ENCODE measurements at regions not wholly inside any gene's neighbourhood (a gene's known extent, or its start where the extent isn't known, plus 50 kb on each side); places are given as distances from the start of the nearest gene placed in this dataset.

- no peak for TF ChIP-seq POLR2AphosphoS5 (IDR thresholded peaks at IDR 0.05; ENCODE audit: borderline replicate concordance, low read depth, low read length)
- no peak for TF ChIP-seq EZH2 (IDR thresholded peaks at IDR 0.05)
Observed at GRCh38 chr12:89859508-89860220, 151.0 kb upstream of the ATP2B1 start.
